HFF-Myc (cell line): ENCODE measurements at regions not wholly inside any gene's neighbourhood (a gene's known extent, or its start where the extent isn't known, plus 50 kb on each side); places are given as distances from the start of the nearest gene placed in this dataset.
"Not testable (repeated sequence)": the region's sequence is repeated elsewhere in the genome, so short reads cannot be mapped to it uniquely, and the experiment has no call there.

ENCODE experiments used
- DNase-seq: peaks from one replicate; pipeline ENCODE4 v3.0.0-alpha.2; 2011; ENCODE audit warnings: low read depth; ENCODE audit errors: extremely low read depth
- H3K4me3 ChIP-seq: replicated peaks from 2 replicates; pipeline ENCODE4 v1.5.1; 2011; ENCODE audit warnings: low read depth, mild to moderate bottlenecking, control low read depth, low read length
- CTCF ChIP-seq: IDR thresholded peaks from 2 replicates; pipeline ENCODE4 v1.5.1; 2012; ENCODE audit warnings: mild to moderate bottlenecking, low read depth, low read length, control low read depth; ENCODE audit errors: missing control alignments

GRCh38 chr4:141870152-141870551 lies 233.8 kb downstream of the IL15 start:
- TF ChIP-seq CTCF: no peak
- H3K4me3 ChIP-seq: no peak overlapping the region
- DNase-seq: no peak

- TF ChIP-seq CTCF: no peak
- DNase-seq: no peak
- H3K4me3 ChIP-seq: no peak overlapping the region
Observed at GRCh38 chr4:141871086-141871770, 234.8 kb downstream of the IL15 start.

GRCh38 chr4:141882650-141883049 lies 246.3 kb downstream of the IL15 start:
- DNase-seq: not testable (repeated sequence)

GRCh38 chr4:141884070-141884469 lies 247.7 kb downstream of the IL15 start:
- H3K4me3 ChIP-seq: no peak overlapping the region
- no peak for TF ChIP-seq CTCF
- DNase-seq: no peak

More at GRCh38 chr4:141882650-141883049, 246.3 kb downstream of the IL15 start:
- H3K4me3 ChIP-seq: not testable (repeated sequence)

- H3K4me3 ChIP-seq: no peak overlapping the region
- no peak for DNase-seq
- no peak for TF ChIP-seq CTCF
Observed at GRCh38 chr4:141885112-141885511, 248.7 kb downstream of the IL15 start.

- no peak for TF ChIP-seq CTCF
- DNase-seq: no peak
- H3K4me3 ChIP-seq: no peak overlapping the region
Observed at GRCh38 chr4:141890279-141890678, 253.9 kb downstream of the IL15 start.

- TF ChIP-seq CTCF: no peak
- no peak for DNase-seq
- H3K4me3 ChIP-seq: no peak overlapping the region
Observed at GRCh38 chr4:141891260-141892120, 255.1 kb downstream of the IL15 start.
